ENCODE measurements at regions not wholly inside any gene's neighbourhood (a gene's known extent, or its start where the extent isn't known, plus 50 kb on each side); places are given as distances from the start of the nearest gene placed in this dataset.

DNA sequence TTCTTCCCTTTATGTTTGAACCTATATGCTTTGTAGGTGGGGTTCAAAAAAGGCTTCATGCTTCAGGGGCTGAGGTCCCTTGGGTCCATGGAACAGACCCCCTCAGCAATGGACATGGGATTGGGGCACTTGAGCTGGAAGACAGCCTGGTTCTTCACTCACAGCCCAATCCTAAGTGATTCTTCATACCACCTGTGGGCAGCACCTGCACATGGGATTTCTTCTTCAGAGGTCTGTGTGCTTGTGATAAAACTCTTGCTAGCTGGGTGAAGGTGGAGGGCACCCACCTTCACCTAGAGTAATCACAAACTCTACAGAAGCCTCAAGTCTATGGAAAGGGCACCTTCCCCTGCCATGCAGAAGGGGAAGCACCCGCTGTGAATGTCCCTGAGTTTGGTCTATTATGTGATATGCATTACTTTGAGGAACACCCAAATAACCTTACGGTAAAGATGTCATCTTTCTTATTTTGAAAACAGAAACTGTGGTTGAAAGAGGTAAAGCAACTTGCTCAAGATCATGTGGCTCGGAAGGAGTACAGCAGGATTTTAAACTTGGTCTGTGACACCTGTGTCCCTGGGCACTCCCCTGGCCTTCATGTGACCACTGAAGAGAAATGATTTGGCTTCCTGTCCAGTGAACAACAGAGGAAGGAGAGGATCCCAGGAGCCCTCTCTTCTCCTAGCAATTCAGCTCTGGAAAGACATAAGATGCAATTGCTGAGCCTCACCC is 469.5 kb upstream of the ZMIZ1 start:
- no peaks in the 10 kb centered on the region for H4K20me1 ChIP-seq (ENCODE audit: insufficient read depth)
- H3K4me2 ChIP-seq: no peak overlapping the region
- BruUV-seq (replicated peaks): no TSS peak
- DNase-seq: no peak
- no peaks in the 10 kb centered on the region for H3K9me2 ChIP-seq (ENCODE audit: insufficient read depth)
- H3K36me3 ChIP-seq (ENCODE audit: low read depth): no peaks in the 10 kb centered on the region
- intact Hi-C loops (cut with micrococcal nuclease; ENCODE audit: unreplicated experiment): loop anchor here (2.0 kb wide), 2 partner anchors 58 to 598 kb away; no protein-coding TSS in a partner anchor
- no peaks in the 10 kb centered on the region; the same call in 1 of the 2 replicates for H3K27me3 ChIP-seq (ENCODE audit: insufficient read depth, low read depth)
- TF ChIP-seq, protein P1, sequence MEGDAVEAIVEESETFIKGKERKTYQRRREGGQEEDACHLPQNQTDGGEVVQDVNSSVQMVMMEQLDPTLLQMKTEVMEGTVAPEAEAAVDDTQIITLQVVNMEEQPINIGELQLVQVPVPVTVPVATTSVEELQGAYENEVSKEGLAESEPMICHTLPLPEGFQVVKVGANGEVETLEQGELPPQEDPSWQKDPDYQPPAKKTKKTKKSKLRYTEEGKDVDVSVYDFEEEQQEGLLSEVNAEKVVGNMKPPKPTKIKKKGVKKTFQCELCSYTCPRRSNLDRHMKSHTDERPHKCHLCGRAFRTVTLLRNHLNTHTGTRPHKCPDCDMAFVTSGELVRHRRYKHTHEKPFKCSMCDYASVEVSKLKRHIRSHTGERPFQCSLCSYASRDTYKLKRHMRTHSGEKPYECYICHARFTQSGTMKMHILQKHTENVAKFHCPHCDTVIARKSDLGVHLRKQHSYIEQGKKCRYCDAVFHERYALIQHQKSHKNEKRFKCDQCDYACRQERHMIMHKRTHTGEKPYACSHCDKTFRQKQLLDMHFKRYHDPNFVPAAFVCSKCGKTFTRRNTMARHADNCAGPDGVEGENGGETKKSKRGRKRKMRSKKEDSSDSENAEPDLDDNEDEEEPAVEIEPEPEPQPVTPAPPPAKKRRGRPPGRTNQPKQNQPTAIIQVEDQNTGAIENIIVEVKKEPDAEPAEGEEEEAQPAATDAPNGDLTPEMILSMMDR (conservative IDR thresholded peaks at IDR 0.05): peak; percentile 34; the same call in 1 of the 2 replicates
- no peak for TF ChIP-seq EZH2 (IDR thresholded peaks at IDR 0.05; ENCODE audit: low read depth)
- no peak overlapping the region for H2AFZ ChIP-seq
- H3K79me2 ChIP-seq (ENCODE audit: low read depth): no peaks in the 10 kb centered on the region
- H3K4me3 ChIP-seq: no peak overlapping the region
- H3K4me1 ChIP-seq (replicated peaks; ENCODE audit: insufficient read depth): no peaks in the 10 kb centered on the region
- no peak overlapping the region for H3K27ac ChIP-seq
- no peaks in the 10 kb centered on the region for H3F3A ChIP-seq (ENCODE audit: insufficient read depth, low read depth)
- ChIA-PET POLR2A (ENCODE audit: unreplicated experiment) (interaction anchor here (0.6 kb wide), 1 partner anchor 436 kb away, joined by 3 read pairs; no protein-coding TSS in a partner anchor), CTCF (no interaction called here)
- H3K9me3 ChIP-seq (ENCODE audit: insufficient read depth, low read depth): no peaks in the 10 kb centered on the region

DNA sequence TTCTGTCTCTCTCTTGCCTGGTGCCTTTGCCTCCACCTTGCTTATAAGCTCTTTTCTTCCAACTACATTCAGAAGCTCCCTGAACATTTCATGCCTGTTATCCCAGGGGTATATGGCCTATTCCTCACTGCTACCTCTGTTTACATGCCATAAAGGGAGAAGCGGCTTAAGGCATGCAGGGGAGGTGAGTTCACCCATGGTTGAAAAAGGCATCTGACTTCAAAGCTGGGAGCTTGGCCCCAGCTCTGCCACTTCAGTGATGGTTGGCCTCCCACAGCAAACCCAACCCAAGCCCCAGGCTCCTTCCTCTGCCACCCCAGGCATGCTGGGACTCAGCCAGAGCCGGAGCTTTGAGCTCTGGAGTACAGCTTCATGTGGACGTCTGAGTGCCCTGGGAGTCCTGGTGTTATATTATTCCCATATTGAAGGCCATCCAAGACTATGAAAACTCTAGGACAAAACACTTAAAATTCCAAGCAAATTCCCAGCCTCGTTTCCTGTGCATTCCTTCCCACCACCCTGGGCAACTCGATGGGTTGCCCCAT is 468.6 kb upstream of the ZMIZ1 start:
- Histone ChIP-seq H3K36me3 (ENCODE audit: low read depth) (no peaks in the 10 kb centered on the region), H3K4me2 (no peak overlapping the region), H3K4me3 (no peak overlapping the region), H3K9me2 (ENCODE audit: insufficient read depth) (no peaks in the 10 kb centered on the region), H3K9me3 (ENCODE audit: insufficient read depth, low read depth) (no peaks in the 10 kb centered on the region), H3K79me2 (ENCODE audit: low read depth) (no peaks in the 10 kb centered on the region), H3K27ac (no peak overlapping the region), H3K4me1 (replicated peaks; ENCODE audit: insufficient read depth) (no peaks in the 10 kb centered on the region), H2AFZ (no peak overlapping the region), H3F3A (ENCODE audit: insufficient read depth, low read depth) (no peaks in the 10 kb centered on the region), H3K27me3 (ENCODE audit: insufficient read depth, low read depth) (no peaks in the 10 kb centered on the region; the same call in 1 of the 2 replicates), H4K20me1 (ENCODE audit: insufficient read depth) (no peaks in the 10 kb centered on the region)
- DNase-seq: no peak
- POLR2A ChIA-PET (ENCODE audit: unreplicated experiment): interaction anchor here (0.6 kb wide), 1 partner anchor 437 kb away, joined by 3 read pairs; no protein-coding TSS in a partner anchor
- BruUV-seq (replicated peaks): no TSS peak
- CTCF ChIA-PET: interaction anchor here (0.7 kb wide), 1 partner anchor 87 kb away, joined by 3 read pairs; no protein-coding TSS in a partner anchor
- intact Hi-C loops (cut with micrococcal nuclease; ENCODE audit: unreplicated experiment): no loop called here
- no peak for TF ChIP-seq EZH2 (IDR thresholded peaks at IDR 0.05; ENCODE audit: low read depth)
- TF ChIP-seq, protein P1 (conservative IDR thresholded peaks at IDR 0.05): no peak

GRCh38 chr10:78600740-78601139 is 468.0 kb upstream of the ZMIZ1 start:
- H3K9me3 ChIP-seq (ENCODE audit: insufficient read depth, low read depth): no peaks in the 10 kb centered on the region
- CTCF ChIA-PET: interaction anchor here (0.7 kb wide), 1 partner anchor 87 kb away, joined by 3 read pairs; no protein-coding TSS in a partner anchor
- no peak for DNase-seq

More at GRCh38 chr10:78600740-78601139, 468.0 kb upstream of the ZMIZ1 start:
- BruUV-seq (replicated peaks): no TSS peak
- H3K4me1 ChIP-seq (replicated peaks; ENCODE audit: insufficient read depth): no peaks in the 10 kb centered on the region
- H2AFZ ChIP-seq: no peak overlapping the region
- H3K27me3 ChIP-seq (ENCODE audit: insufficient read depth, low read depth): no peaks in the 10 kb centered on the region; the same call in 1 of the 2 replicates
- H3F3A ChIP-seq (ENCODE audit: insufficient read depth, low read depth): no peaks in the 10 kb centered on the region
- H3K9me2 ChIP-seq (ENCODE audit: insufficient read depth): no peaks in the 10 kb centered on the region
- no peak overlapping the region for H3K4me2 ChIP-seq
- TF ChIP-seq, protein P1 (conservative IDR thresholded peaks at IDR 0.05): no peak
- TF ChIP-seq EZH2 (IDR thresholded peaks at IDR 0.05; ENCODE audit: low read depth): no peak
- H3K27ac ChIP-seq: no peak overlapping the region
- no peaks in the 10 kb centered on the region for H4K20me1 ChIP-seq (ENCODE audit: insufficient read depth)
- POLR2A ChIA-PET (ENCODE audit: unreplicated experiment): no interaction called here
- intact Hi-C loops (cut with micrococcal nuclease; ENCODE audit: unreplicated experiment): no loop called here
- H3K79me2 ChIP-seq (ENCODE audit: low read depth): no peaks in the 10 kb centered on the region
- H3K4me3 ChIP-seq: no peak overlapping the region
- H3K36me3 ChIP-seq (ENCODE audit: low read depth): no peaks in the 10 kb centered on the region

Measured in PC-9 (cell line).